Lung microvascular endothelial cell (primary cell): ENCODE measurements at regions not wholly inside any gene's neighbourhood (a gene's known extent, or its start where the extent isn't known, plus 50 kb on each side); places are given as distances from the start of the nearest gene placed in this dataset.
A peak's percentile ranks its signal among the peaks of the same experiment; 100 is the strongest.
"Not testable (repeated sequence)": the region's sequence is repeated elsewhere in the genome, so short reads cannot be mapped to it uniquely, and the experiment has no call there.

Source experiments
- DNase-seq, 2 donors: peaks; one replicate each; pipeline versions ENCODE4 v3.0.0 to v3.0.0-alpha.2; 2010; ENCODE audit warnings: low read depth in 2 of 2

DNA sequence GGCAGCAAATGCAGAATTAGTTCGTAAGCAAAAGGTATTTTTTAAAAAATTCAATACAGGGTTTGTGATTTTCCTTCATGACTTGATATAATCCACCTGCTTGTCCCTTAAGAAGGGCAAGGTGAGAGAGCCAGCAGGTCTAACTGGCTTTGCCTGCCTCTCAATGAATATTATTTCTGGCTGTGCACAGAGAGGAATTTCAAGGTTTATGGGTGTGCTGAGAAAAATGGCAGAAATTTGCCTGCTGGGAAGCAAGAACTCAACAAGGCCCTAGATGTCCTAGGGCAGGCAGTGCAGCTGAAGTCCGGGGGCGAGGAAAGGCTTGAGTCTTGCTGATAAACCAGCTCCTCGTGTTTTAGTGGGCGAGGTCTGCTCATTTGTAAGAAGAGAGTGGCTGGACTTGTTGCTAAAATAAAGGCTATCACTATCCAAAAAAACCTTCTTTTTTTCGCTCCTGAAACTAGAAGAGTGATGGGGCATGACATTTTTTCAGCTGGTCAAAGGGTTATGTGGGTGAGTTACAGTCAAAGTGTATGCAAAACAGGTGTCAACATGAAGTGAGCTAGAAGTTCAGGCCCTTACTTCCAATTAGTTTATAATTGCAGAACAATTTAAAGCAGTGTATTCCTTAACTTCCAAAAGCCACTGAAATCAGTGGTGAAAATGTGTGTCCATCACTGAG lies 385.8 kb upstream of the KLF6 start:
- no peak for DNase-seq

GRCh38 chr10:4170181-4170580 lies 385.2 kb upstream of the KLF6 start:
- DNase-seq, result no peak

DNA sequence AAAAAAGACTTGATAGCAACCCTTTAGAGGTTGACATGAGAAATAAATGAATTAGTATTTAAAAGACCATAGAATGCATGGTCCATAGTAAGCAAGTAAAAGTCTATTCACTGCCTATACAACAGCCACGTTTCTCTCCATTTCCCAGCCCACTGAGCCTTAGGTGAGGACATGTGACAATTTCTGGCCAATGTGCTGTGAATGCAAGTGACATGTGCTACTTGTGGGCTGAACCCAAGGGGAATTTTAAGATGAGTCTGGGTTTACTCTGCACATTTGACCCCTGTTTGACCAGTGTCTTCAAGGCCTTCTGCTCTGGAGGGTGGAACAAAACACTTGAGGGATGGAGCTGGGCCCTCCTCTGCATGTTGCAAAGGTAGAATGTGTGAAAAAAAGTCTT lies 384.4 kb upstream of the KLF6 start:
- DNase-seq, result no peak

GRCh38 chr10:4167216-4167615 lies 382.2 kb upstream of the KLF6 start:
- no peak for DNase-seq

- DNase-seq, result no peak
Observed at GRCh38 chr10:4162571-4163286, 377.7 kb upstream of the KLF6 start.

DNA sequence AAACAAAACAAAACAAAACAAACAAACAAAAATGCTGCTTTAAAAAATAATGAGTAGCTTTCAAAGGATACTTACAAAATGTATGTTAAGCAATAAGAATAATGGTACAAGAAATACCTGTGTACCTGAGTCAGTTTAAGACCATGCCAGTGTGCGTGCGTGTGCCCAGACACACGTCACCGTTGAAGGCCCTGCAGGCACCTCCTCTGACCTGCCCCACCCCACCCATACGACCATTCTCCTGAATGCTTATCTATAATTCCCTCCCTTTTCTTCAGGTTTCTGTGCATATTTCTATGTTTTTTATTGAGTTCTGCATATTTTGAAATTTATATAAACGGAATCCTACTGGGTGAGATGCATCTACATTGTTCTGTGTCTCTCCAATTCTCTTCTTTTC lies 374.2 kb upstream of the KLF6 start:
- DNase-seq, result no peak

DNA sequence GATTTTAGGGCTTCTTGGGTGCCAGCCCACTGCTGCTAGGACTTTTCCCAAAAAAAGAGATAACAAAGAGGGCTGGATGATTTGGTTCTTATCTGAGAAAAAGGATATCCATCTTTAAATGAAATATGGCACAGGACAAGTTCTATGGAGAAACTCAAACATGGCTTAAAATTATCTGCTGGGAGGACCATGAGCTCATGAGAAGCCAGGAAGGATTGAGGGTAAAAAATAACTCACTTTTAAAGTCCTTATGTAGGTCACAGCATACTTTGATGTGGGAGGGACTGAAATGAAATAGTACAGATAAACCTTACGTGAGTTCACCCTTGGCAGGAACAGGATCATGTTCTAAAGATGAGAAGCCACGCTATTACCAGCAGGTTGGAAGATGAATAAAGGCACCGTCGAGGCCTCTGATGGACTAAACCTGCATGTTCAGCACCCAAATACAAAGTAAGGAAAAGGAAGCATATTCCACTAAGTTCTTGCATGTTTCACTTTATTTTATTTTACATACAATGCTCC lies 369.2 kb upstream of the KLF6 start:
- no peak for DNase-seq

DNA sequence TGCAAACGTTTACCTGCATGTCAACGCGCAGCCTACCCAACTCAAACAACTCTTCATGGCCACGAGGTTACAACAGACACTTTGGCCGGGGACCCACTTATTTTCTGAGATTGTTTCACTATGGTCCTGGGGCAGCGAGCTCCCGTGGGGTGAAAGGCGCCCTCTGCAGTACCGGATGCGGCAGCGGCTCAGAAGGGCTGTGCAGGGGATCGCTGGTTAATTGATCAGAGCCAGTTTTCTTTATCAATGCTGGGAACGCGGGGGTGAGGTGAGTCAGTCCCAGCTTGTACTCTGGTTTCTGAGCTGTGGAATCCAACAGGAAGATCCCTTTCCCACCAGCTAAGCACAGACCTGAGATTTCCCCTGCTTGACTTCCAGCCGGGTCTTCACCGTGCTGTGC lies 366.5 kb upstream of the KLF6 start:
- no peak for DNase-seq

DNA sequence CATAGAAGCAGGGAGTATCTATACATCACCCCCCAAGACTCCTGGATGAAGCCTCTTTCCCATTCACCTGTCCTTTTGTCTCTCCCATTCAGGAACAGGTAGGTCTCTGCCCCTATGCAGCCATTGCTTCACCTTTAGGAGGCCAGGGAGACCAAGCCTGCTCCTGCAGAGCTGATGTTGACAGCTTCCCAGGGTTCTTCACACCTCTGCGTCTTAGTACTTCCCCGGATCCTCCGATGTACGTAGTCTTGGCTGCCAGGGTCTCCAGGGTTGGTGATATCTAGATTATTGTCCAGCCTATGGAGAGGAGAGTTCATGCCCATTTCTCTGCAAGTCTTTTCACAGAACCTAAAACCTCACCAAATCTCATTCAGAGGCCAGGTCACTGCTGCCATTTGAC lies 365.7 kb upstream of the KLF6 start:
- DNase-seq, result no peak

GRCh38 chr10:4149460-4149859 lies 364.5 kb upstream of the KLF6 start:
- DNase-seq, result not testable (repeated sequence)

DNA sequence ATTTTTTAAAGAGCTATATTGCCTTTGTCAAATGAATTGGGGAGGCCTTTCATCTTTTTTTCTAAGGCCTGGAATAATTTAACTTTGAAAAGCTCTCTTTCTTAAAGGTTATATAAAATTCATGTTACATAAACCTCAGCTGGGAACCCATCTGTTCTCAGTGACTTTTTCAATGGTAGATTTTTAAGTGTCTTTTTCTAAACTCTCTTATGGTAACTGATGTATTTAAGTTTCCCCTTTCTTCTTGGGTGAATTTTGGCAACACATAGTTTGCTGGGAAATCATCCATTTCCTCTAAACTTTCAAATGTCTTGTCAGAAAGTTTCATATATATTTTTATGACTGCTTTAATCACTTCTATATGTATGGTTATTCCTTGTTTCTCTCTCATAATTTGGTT lies 362.2 kb upstream of the KLF6 start:
- no peak for DNase-seq

DNA sequence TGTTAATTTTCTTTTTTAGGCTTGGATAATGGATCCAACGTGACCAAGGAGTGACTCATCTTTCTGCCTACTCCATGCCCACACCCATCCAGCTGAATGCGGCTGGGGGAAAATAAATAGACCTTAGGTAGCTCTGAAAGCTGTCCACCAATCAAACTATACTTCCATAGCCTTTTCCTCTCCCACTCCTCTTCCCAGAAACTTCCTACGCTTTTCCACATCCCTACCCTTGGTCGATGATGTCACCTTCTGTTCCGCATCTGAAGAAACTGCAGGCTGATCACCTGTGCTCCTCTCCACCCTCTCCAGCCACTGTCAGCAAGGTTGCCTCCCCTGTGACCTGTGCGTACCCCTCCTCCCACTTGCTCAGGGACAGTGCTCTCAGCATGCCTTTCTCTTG lies 359.8 kb upstream of the KLF6 start:
- DNase-seq, result peak in 1 of 2 donors; percentile 27

DNA sequence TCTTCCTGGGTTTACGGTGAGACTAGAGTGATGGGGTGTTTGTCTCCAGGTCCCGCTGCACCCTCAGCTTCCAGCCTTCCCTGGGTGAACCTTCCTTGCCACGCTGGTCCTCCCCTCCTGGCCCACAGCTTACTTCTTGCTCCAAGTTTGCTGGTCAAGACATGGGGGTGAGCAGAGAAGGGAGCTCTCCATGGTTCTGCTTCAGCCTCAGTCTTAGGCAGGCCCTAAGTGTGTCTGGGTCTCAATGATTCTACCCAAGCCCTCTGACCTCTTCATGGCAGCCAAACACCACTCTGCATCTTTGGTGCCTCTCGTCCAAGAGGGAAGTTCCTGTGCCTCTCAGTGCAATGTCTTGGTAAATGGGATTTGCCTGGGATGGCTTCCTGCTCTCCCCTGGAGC lies 356.5 kb upstream of the KLF6 start:
- DNase-seq, result peak in 1 of 2 donors; percentile 56

- DNase-seq, result no peak
Observed at GRCh38 chr10:4138146-4138721, 353.2 kb upstream of the KLF6 start.

- DNase-seq, result no peak
Observed at GRCh38 chr10:4137299-4137698, 352.3 kb upstream of the KLF6 start.

DNA sequence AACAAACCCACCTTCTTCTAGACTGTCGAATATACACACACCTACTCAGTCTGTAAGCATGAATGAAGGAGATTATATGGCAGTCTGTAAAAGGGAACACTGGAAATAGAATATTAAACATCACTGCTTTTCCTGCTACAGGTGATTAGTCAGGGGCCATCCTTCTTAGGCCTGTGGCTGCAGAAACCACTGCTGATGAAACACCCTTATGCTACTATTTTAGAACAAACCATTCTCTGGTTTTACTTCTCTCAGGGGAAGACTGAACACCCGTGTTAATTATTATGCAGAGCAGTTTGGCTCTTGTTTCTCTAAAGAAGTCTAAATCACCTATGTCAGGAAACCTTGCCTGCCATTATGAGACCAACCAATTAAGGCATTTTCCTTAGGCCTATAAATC lies 351.1 kb upstream of the KLF6 start:
- no peak for DNase-seq

GRCh38 chr10:4132216-4132556 lies 347.2 kb upstream of the KLF6 start:
- peak in 1 of 2 donors; percentile 12 for DNase-seq

GRCh38 chr10:4131407-4132215 lies 346.6 kb upstream of the KLF6 start:
- DNase-seq, result peak; percentile 88 to 93

DNA sequence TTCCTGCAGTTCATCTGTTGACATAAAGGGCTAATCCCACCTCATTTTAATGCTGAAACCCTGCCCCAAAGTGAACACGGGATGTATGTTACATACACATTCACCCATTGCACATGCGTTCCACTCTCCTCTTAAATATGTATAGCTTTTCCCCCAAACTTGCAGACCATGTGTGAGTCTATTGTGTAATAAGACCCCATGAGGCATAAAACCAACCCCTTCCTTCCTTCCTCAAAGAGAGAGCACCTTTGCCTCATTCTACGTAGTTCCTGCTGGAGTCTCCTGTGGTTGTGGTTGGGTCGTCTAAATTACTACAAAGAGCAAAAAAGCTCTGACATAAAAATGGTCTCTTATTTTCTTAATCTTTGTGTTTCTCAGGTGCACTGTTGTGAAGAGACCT lies 345.7 kb upstream of the KLF6 start:
- peak; percentile 63 to 73 for DNase-seq

- DNase-seq, result peak in 1 of 2 donors; percentile 59
Observed at GRCh38 chr10:4129866-4130477, 345.0 kb upstream of the KLF6 start.

DNA sequence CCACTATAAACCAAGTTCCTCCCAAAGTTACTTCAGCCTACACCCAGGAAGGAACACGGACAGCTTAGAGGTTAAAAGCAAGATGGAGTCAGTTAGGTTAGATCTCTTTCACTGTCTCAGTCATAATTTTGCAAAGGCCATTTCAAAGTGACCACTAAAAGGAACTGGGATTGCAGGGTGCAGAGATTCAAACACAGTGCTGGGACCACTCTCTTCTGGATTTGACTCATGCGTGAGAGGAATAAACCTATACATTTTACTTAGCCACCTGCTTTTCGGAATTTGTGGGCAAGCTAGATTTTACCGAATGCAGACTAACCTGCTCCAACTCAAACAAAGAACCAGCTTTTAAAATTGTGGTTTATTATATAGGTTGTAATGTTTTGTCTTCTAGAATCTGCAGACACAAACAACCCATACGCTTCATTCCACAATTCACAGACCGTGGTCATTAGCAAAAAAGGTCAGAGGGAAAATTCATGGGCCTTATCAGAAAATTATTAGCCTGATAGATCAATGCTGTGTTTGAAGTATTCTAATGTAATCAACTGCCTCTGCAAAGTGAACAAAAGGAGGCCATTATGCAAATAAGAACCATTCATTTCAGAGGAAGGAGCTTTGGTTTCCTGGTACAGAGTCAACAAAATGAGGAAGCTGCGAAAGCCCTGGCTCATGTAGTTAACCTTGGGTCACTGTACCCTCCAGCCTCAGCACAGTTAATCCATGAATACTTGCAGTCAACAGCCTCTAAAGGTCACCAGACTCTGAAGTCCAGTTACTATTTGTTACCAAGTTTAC lies 342.7 kb upstream of the KLF6 start:
- peak; percentile 81 to 86 for DNase-seq
